ENCODE measurements at regions not wholly inside any gene's neighbourhood (a gene's known extent, or its start where the extent isn't known, plus 50 kb on each side); places are given as distances from the start of the nearest gene placed in this dataset.
"Not testable (repeated sequence)": the region's sequence is repeated elsewhere in the genome, so short reads cannot be mapped to it uniquely, and the experiment has no call there.

GRCh38 chr2:215542690-215543089, 106.8 kb upstream of the FN1 start:
- Histone ChIP-seq H3K27ac (ENCODE audit: low read length) (no peak overlapping the region), H3K9me3 (ENCODE audit: control insufficient read depth in 2 of 2, low read length in 2 of 2) (no peaks in the 10 kb centered on the region), H3K27me3 (ENCODE audit: control insufficient read depth in 1 of 2, insufficient read depth in 2 of 2, low read length in 2 of 2) (no peaks in the 10 kb centered on the region), H3K9ac (ENCODE audit: low read length in 2 of 2) (no peak overlapping the region), H3K4me1 (ENCODE audit: control insufficient read depth, insufficient read depth, low read length) (no peaks in the 10 kb centered on the region), H3K4me3 (ENCODE audit: low read length in 2 of 2) (no peak overlapping the region), H3K36me3 (ENCODE audit: control insufficient read depth in 2 of 2, insufficient read depth in 2 of 2, low read length in 2 of 2) (no peaks in the 10 kb centered on the region)

- no peaks in the 10 kb centered on the region for H3K9me3 ChIP-seq (ENCODE audit: control insufficient read depth in 2 of 2, low read length in 2 of 2)
- H3K36me3 ChIP-seq (ENCODE audit: control insufficient read depth in 2 of 2, insufficient read depth in 2 of 2, low read length in 2 of 2) = no peaks in the 10 kb centered on the region
- no peak overlapping the region for H3K9ac ChIP-seq (ENCODE audit: low read length in 2 of 2)
- no peak overlapping the region for H3K27ac ChIP-seq (ENCODE audit: low read length)
- H3K27me3 ChIP-seq (ENCODE audit: control insufficient read depth in 1 of 2, insufficient read depth in 2 of 2, low read length in 2 of 2) = no peaks in the 10 kb centered on the region
- no peak overlapping the region for H3K4me3 ChIP-seq (ENCODE audit: low read length in 2 of 2)
- no peaks in the 10 kb centered on the region for H3K4me1 ChIP-seq (ENCODE audit: control insufficient read depth, insufficient read depth, low read length)
Observed at GRCh38 chr2:215540658-215541057, 104.8 kb upstream of the FN1 start.

GRCh38 chr2:215537611-215538010, 101.7 kb upstream of the FN1 start:
- Histone ChIP-seq H3K4me1 (ENCODE audit: control insufficient read depth, insufficient read depth, low read length) (no peaks in the 10 kb centered on the region), H3K4me3 (ENCODE audit: low read length in 2 of 2) (no peak overlapping the region), H3K27me3 (ENCODE audit: control insufficient read depth in 1 of 2, insufficient read depth in 2 of 2, low read length in 2 of 2) (no peaks in the 10 kb centered on the region), H3K9ac (ENCODE audit: low read length in 2 of 2) (no peak overlapping the region), H3K9me3 (ENCODE audit: control insufficient read depth in 2 of 2, low read length in 2 of 2) (no peaks in the 10 kb centered on the region), H3K27ac (ENCODE audit: low read length) (no peak overlapping the region), H3K36me3 (ENCODE audit: control insufficient read depth in 2 of 2, insufficient read depth in 2 of 2, low read length in 2 of 2) (no peaks in the 10 kb centered on the region)

GRCh38 chr2:215536510-215536909, 100.6 kb upstream of the FN1 start:
- Histone ChIP-seq H3K36me3 (ENCODE audit: control insufficient read depth in 2 of 2, insufficient read depth in 2 of 2, low read length in 2 of 2) (no peaks in the 10 kb centered on the region), H3K9me3 (ENCODE audit: control insufficient read depth in 2 of 2, low read length in 2 of 2) (no peaks in the 10 kb centered on the region), H3K27ac (ENCODE audit: low read length) (no peak overlapping the region), H3K9ac (ENCODE audit: low read length in 2 of 2) (no peak overlapping the region), H3K4me1 (ENCODE audit: control insufficient read depth, insufficient read depth, low read length) (no peaks in the 10 kb centered on the region), H3K27me3 (ENCODE audit: control insufficient read depth in 1 of 2, insufficient read depth in 2 of 2, low read length in 2 of 2) (no peaks in the 10 kb centered on the region), H3K4me3 (ENCODE audit: low read length in 2 of 2) (no peak overlapping the region)

GRCh38 chr2:215535741-215536140, 99.9 kb upstream of the FN1 start:
- Histone ChIP-seq H3K9ac (ENCODE audit: low read length in 2 of 2) (no peak overlapping the region), H3K4me1 (ENCODE audit: control insufficient read depth, insufficient read depth, low read length) (no peaks in the 10 kb centered on the region), H3K27me3 (ENCODE audit: control insufficient read depth in 1 of 2, insufficient read depth in 2 of 2, low read length in 2 of 2) (no peaks in the 10 kb centered on the region), H3K4me3 (ENCODE audit: low read length in 2 of 2) (no peak overlapping the region), H3K27ac (ENCODE audit: low read length) (no peak overlapping the region), H3K9me3 (ENCODE audit: control insufficient read depth in 2 of 2, low read length in 2 of 2) (no peaks in the 10 kb centered on the region), H3K36me3 (ENCODE audit: control insufficient read depth in 2 of 2, insufficient read depth in 2 of 2, low read length in 2 of 2) (no peaks in the 10 kb centered on the region)

GRCh38 chr2:215535125-215535668, 99.3 kb upstream of the FN1 start:
- Histone ChIP-seq H3K4me1 (ENCODE audit: control insufficient read depth, insufficient read depth, low read length) (no peaks in the 10 kb centered on the region), H3K27ac (ENCODE audit: low read length) (no peak overlapping the region)

GRCh38 chr2:215533716-215534115, 97.8 kb upstream of the FN1 start:
- H3K27me3 ChIP-seq (ENCODE audit: control insufficient read depth in 1 of 2, insufficient read depth in 2 of 2, low read length in 2 of 2); H3K4me3 ChIP-seq (ENCODE audit: low read length in 2 of 2); H3K9ac ChIP-seq (ENCODE audit: low read length in 2 of 2); H3K36me3 ChIP-seq (ENCODE audit: control insufficient read depth in 2 of 2, insufficient read depth in 2 of 2, low read length in 2 of 2); H3K4me1 ChIP-seq (ENCODE audit: control insufficient read depth, insufficient read depth, low read length); H3K9me3 ChIP-seq (ENCODE audit: control insufficient read depth in 2 of 2, low read length in 2 of 2); H3K27ac ChIP-seq (ENCODE audit: low read length): not testable (repeated sequence)

More at GRCh38 chr2:215535125-215535668, 99.3 kb upstream of the FN1 start:
- no peak overlapping the region for H3K4me3 ChIP-seq (ENCODE audit: low read length in 2 of 2)
- no peaks in the 10 kb centered on the region for H3K36me3 ChIP-seq (ENCODE audit: control insufficient read depth in 2 of 2, insufficient read depth in 2 of 2, low read length in 2 of 2)
- no peaks in the 10 kb centered on the region for H3K9me3 ChIP-seq (ENCODE audit: control insufficient read depth in 2 of 2, low read length in 2 of 2)
- no peaks in the 10 kb centered on the region for H3K27me3 ChIP-seq (ENCODE audit: control insufficient read depth in 1 of 2, insufficient read depth in 2 of 2, low read length in 2 of 2)
- no peak overlapping the region for H3K9ac ChIP-seq (ENCODE audit: low read length in 2 of 2)

GRCh38 chr2:215532844-215533243, 97.0 kb upstream of the FN1 start:
- H3K9ac ChIP-seq (ENCODE audit: low read length in 2 of 2) = no peak overlapping the region
- no peak overlapping the region for H3K4me3 ChIP-seq (ENCODE audit: low read length in 2 of 2)
- H3K36me3 ChIP-seq (ENCODE audit: control insufficient read depth in 2 of 2, insufficient read depth in 2 of 2, low read length in 2 of 2) = no peaks in the 10 kb centered on the region
- H3K27me3 ChIP-seq (ENCODE audit: control insufficient read depth in 1 of 2, insufficient read depth in 2 of 2, low read length in 2 of 2) = no peaks in the 10 kb centered on the region
- no peaks in the 10 kb centered on the region for H3K9me3 ChIP-seq (ENCODE audit: control insufficient read depth in 2 of 2, low read length in 2 of 2)
- no peaks in the 10 kb centered on the region for H3K4me1 ChIP-seq (ENCODE audit: control insufficient read depth, insufficient read depth, low read length)
- no peak overlapping the region for H3K27ac ChIP-seq (ENCODE audit: low read length)

- Histone ChIP-seq H3K9me3 (ENCODE audit: control insufficient read depth in 2 of 2, low read length in 2 of 2) (no peaks in the 10 kb centered on the region), H3K27me3 (ENCODE audit: control insufficient read depth in 1 of 2, insufficient read depth in 2 of 2, low read length in 2 of 2) (no peaks in the 10 kb centered on the region), H3K36me3 (ENCODE audit: control insufficient read depth in 2 of 2, insufficient read depth in 2 of 2, low read length in 2 of 2) (no peaks in the 10 kb centered on the region), H3K4me1 (ENCODE audit: control insufficient read depth, insufficient read depth, low read length) (no peaks in the 10 kb centered on the region), H3K4me3 (ENCODE audit: low read length in 2 of 2) (no peak overlapping the region), H3K27ac (ENCODE audit: low read length) (no peak overlapping the region), H3K9ac (ENCODE audit: low read length in 2 of 2) (no peak overlapping the region)
Observed at GRCh38 chr2:215531284-215531683, 95.4 kb upstream of the FN1 start.

- Histone ChIP-seq H3K27ac (ENCODE audit: low read length) (no peak overlapping the region), H3K4me1 (ENCODE audit: control insufficient read depth, insufficient read depth, low read length) (no peaks in the 10 kb centered on the region), H3K4me3 (ENCODE audit: low read length in 2 of 2) (no peak overlapping the region), H3K36me3 (ENCODE audit: control insufficient read depth in 2 of 2, insufficient read depth in 2 of 2, low read length in 2 of 2) (no peaks in the 10 kb centered on the region), H3K9ac (ENCODE audit: low read length in 2 of 2) (no peak overlapping the region), H3K9me3 (ENCODE audit: control insufficient read depth in 2 of 2, low read length in 2 of 2) (no peaks in the 10 kb centered on the region), H3K27me3 (ENCODE audit: control insufficient read depth in 1 of 2, insufficient read depth in 2 of 2, low read length in 2 of 2) (no peaks in the 10 kb centered on the region)
Observed at GRCh38 chr2:215530191-215530968, 94.5 kb upstream of the FN1 start.

GRCh38 chr2:215529271-215529670, 93.4 kb upstream of the FN1 start:
- Histone ChIP-seq H3K36me3 (ENCODE audit: control insufficient read depth in 2 of 2, insufficient read depth in 2 of 2, low read length in 2 of 2) (no peaks in the 10 kb centered on the region), H3K27ac (ENCODE audit: low read length) (no peak overlapping the region)

More at GRCh38 chr2:215529271-215529670, 93.4 kb upstream of the FN1 start:
- H3K4me1 ChIP-seq (ENCODE audit: control insufficient read depth, insufficient read depth, low read length) = no peaks in the 10 kb centered on the region
- no peak overlapping the region for H3K4me3 ChIP-seq (ENCODE audit: low read length in 2 of 2)
- no peaks in the 10 kb centered on the region for H3K27me3 ChIP-seq (ENCODE audit: control insufficient read depth in 1 of 2, insufficient read depth in 2 of 2, low read length in 2 of 2)
- H3K9ac ChIP-seq (ENCODE audit: low read length in 2 of 2) = no peak overlapping the region
- no peaks in the 10 kb centered on the region for H3K9me3 ChIP-seq (ENCODE audit: control insufficient read depth in 2 of 2, low read length in 2 of 2)
